ENCODE measurements at regions not wholly inside any gene's neighbourhood (a gene's known extent, or its start where the extent isn't known, plus 50 kb on each side); places are given as distances from the start of the nearest gene placed in this dataset.

DNA sequence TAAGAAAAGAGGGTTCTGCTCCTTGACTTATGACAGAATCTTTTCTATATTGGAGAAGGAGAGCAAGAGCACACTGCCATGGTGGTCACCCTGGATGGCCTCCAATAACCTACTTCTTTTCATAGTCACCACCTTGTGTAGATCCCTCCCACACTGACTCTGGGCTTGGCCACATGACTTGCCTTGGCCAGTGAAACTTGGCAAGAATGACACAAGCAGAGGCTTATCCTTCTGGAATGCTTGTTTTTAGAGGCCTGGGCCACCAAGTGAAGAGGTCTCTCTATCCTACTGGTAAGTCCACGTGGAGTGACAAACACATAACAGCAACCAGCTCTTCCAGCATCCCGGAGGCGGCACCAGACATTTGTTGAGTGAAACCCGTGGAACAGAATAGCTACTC lies 349.4 kb upstream of the JARID2 start:
- TF ChIP-seq POLR2A (IDR thresholded peaks at IDR 0.05; ENCODE audit: low read length) (no peak), GATA1 (IDR thresholded peaks at IDR 0.05; ENCODE audit: low read depth, low read length) (no peak)

Data from erythroblast (primary cell).